ENCODE measurements at regions not wholly inside any gene's neighbourhood (a gene's known extent, or its start where the extent isn't known, plus 50 kb on each side); places are given as distances from the start of the nearest gene placed in this dataset.

- no peak for DNase-seq
These were observed 209.2 kb upstream of the C14orf180 start for GRCh38 chr14:104370256-104370870.

- no peak for DNase-seq
These were observed 208.5 kb upstream of the C14orf180 start for GRCh38 chr14:104371031-104371430.

- DNase-seq, result no peak
These were observed 207.6 kb upstream of the C14orf180 start for GRCh38 chr14:104371917-104372316.

DNA sequence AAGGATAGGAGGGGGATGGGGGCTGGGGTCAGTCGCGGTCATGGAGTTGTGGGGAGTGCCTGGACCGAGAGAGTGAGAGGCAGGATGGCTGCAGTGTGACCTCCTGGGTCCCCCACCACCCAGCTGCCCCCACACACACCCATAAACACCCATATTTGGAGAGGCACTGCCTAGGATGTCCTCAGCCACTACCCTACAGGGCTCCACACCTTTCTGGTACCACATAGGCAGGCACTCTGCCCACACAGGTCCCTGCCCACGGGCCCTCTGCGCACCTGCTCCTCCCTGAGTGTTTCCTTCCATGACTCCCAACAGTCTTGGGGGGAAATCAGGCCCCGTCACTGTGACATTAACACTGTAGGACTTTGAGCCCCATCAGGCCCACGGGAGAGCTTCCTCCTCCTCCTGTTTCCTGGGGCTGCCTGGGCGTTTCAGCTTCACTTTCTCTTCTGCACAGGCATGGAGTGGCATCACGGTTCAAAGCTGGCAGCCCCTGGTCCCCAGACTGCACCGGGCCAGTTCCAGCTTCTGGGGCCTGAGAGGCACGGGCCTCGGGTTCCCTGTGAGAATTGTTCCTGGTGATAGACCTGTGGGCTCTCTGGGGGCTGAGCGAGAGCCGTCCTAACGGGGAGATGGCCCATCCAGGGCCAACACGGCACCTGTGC, 207.0 kb upstream of the C14orf180 start:
- DNase-seq, result no peak

- DNase-seq, result no peak
These were observed 206.3 kb upstream of the C14orf180 start for GRCh38 chr14:104373055-104373854.

GRCh38 chr14:104373855-104374717, 205.5 kb upstream of the C14orf180 start:
- no peak for DNase-seq

GRCh38 chr14:104374718-104375080, 204.9 kb upstream of the C14orf180 start:
- DNase-seq, result no peak

DNA sequence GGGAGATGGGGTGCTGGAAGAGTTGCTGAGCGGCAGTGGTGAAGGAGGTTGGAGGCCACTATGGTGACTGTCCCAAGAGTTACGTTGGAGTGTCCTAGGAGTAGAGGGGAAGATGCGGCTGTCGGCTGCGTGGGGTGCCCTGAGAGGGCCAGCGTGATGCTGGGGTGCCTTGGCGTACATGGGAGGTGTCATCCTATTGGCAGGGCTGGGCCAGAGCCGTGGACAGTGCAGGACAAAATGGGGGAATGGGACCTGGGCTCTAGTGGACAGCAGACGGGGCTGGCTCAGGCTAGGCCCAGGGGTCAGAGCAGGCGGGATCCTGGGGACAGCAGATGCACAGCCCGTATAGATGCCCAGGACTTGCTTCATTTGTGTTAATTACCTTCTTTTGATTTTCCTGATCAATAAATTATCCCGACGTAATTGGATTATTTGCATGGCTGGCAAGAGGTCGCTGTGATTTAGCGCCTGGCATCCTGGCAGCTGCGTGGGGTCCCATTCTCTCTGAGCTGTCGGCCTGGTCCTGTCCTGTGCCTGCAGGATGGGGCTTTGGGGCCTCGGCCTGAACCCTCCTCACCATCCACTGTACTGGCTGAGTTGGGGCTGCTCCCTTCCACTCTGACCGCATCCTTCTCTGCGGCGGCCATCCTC, 203.9 kb upstream of the C14orf180 start:
- DNase-seq, result no peak

DNA sequence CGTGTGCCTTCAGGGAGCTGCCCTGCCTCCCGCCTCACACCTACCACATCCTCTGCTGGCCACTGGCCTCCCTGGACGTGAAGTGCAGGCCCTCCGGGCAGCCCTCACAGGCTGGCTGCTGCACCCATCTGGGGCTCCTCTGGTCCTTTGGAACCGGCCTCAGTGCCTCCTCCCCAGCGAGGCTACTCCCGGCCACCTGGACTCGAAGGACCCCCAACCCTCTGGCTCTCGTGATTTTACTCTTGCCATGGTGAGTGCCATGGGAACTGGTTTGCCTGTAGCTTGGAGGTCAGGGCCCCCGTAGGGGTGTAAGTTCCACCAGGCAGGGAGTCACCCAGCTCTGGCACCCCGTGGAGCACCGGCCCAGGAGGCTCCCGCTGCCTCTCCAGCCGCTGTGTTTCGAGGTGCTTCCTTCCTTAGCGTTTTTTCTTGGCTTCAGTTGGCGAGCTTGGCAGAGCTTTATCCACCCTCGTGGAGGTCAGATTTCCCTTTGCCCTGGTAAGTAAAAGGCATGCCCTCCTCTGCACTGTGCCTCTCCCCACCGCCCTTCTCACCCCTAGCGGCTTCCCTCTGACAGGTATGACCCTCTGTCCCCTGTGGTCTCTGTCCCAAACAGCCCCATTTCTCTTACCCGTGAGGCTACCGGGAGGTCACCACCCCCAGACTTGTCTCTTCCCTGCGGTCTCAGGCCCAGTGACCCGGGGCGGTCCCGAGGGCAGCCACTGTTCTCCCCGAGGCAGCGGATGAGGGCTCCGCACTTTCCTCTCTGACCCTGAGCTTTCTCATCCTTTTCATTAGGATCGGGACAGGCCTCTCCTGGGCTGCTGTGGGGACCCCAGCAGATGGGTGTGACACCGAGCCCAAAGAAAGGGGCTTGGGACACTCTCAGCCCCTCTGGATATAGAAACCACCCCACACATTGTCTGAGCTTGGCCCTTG, 203.1 kb upstream of the C14orf180 start:
- no peak for DNase-seq

- no peak for DNase-seq
These were observed 202.3 kb upstream of the C14orf180 start for GRCh38 chr14:104377256-104377655.

DNA sequence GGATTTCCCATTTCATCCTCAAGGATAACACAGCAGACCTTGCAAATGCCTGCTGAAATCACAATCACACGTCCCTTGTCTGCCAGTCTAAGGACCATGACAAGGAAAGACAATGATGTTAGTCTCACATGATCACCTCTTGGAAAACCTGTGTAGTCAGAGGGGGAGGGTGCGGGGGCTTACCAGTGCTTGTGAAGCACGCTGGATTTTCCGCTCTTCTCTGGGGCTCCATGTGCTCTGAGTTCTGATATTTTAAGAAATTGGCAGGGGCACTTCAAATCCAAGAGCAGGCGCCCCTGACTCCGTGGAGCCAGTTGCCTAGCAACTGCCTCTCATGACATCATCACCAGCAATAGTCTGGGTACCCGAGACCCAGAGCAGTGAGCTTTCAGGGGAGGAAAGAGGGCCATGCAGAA, 200.9 kb upstream of the C14orf180 start:
- no peak for DNase-seq

GRCh38 chr14:104382361-104383087, 197.0 kb upstream of the C14orf180 start:
- no peak for DNase-seq

DNA sequence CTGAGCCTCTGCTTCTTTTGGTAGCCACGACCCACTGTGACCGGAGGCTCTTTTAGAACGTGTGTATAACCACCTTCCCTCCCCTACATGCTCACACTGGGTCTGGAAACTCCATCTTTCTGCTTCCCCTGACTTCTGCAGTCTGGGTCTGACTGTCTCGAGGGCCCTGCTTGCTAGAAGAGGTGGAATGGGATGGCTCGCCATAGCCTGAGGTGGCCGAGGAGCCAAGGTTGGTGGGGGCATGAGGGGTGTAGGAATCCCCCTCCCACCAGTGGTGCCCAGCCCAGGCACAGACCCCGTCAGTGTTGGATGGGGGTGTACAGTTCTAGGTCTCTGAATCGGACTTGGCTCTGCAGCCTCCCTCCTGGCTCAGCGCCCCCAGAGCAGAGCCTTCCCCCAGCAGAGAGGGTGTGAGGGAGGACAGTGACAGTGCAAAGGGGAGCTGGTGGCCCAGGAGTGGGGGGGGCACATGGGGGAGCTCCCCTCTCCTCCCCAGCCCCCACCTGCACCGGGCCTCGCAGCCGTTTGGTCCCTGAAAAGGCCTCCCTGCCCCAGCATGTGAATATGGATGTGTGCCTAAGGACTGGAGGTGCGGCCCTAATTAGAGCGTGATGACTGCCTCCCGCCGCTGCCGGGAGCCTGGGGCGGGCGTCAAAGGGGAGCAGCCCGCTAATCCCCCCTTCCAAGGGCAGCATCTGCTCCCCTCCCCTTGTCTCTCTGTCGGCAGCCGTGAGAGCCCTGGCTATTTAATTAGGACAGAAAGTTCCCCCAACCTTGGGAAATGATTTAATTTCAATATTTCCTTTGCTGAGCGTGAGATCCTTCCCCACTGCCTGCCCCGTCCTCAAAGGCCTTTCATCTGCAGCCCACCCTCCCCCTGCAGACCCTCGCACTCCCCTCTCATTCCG, 196.2 kb upstream of the C14orf180 start:
- peak; percentile 37 for DNase-seq

DNA sequence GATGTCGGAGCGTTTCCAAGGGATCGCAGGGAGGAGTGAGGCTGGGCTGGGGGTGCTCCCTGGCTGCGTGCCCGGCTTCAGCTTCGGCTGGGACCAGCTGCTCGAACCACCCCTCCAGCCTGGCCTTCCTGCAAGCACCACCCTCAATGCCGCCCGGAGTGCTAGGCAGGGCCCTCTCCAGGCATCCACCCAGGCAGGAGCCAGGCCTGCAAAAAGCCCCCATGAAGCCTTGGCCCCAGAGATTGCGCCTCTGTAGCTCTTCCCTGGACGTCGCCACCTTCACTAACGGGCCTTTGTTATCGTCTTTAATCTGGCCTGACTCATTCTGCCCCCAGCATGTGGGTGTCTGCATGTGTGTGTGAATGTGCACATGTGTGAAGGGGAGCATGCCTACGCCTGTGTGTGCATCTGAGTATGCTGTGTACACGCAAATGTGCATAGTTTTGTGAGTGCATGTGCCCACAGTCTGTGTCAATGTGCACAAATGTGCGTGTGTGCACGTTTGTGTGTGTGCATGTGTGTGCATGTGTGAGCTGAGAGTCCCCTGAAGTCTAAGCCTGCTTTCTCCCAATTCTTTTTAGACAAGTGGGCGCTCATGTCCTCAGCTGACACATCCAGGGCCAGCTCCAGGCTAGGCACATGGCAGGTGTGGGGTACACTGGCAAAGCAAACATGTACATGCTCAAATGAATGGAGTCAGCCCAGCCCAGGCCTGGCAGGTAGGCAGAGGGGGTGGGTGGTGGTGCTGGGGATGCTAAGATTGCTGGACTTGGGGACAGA, 195.4 kb upstream of the C14orf180 start:
- no peak for DNase-seq

- no peak for DNase-seq
These were observed 194.8 kb upstream of the C14orf180 start for GRCh38 chr14:104384776-104385071.

GRCh38 chr14:104385111-104385510, 194.5 kb upstream of the C14orf180 start:
- DNase-seq, result no peak

GRCh38 chr14:104385531-104386101, 193.9 kb upstream of the C14orf180 start:
- no peak for DNase-seq

All from renal pelvis (tissue), 1 donor.